Islet of Langerhans (tissue), 1 donor: ENCODE measurements at regions not wholly inside any gene's neighbourhood (a gene's known extent, or its start where the extent isn't known, plus 50 kb on each side); places are given as distances from the start of the nearest gene placed in this dataset.
"Not testable (repeated sequence)": the region's sequence is repeated elsewhere in the genome, so short reads cannot be mapped to it uniquely, and the experiment has no call there.

ENCODE experiments used
- FAIRE-seq: peaks from one replicate; lab custom pipeline; 2011; peaks lifted over from hg19 to GRCh38; lab: Jason Lieb, UNC

DNA sequence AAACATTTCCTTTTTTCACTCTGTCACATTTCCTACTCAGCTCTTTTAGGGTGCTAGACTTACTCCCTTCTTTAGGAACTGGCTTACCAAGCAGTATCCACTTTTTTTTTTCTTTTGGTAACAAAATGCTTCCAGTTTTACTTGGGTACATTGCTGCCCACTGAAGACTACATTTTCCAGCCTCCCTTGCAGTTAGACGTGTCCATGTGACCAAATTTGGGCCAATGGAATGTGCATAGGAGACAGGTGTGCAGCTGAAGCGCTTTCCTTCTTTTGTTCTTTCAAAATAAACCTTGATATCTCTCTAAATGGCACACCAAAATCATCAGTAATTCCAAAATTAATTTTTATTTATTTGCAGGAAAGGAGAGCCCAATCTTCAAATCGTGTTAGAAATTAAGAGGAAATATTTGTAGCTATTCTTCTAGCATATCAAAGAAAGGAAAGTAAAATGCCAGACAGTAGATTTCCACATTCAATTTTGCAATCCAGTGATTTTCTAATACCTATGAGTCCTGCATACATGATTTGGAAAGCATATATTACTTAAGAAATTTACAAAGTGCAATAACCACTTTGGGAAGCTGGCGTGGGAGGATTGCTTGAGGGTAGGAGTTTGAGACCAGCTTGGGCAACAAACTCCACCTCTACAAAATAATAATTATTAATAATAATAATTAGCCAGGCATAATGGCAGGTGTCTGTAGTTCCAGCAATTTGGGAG, 422.0 kb upstream of the FRG2C start:
- no peak for FAIRE-seq

DNA sequence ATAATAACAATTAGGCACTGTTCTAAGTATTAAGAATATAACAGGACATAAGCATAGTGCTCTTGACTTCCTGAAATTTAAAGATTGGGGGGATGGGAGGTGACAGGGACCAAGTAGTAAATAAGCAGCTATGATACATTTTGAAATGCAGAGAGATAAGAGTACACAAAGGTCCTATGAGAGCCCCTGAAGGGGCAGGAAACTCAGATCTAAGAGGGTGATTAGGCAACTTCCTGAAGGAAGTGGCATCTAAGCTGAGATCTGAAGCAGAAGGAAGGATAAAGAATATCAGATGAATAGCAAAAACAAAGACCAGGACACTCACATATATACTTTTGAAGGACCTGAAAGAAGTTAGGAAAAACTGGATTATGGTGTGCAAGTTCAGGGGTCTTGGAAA, 415.2 kb upstream of the FRG2C start:
- no peak for FAIRE-seq

DNA sequence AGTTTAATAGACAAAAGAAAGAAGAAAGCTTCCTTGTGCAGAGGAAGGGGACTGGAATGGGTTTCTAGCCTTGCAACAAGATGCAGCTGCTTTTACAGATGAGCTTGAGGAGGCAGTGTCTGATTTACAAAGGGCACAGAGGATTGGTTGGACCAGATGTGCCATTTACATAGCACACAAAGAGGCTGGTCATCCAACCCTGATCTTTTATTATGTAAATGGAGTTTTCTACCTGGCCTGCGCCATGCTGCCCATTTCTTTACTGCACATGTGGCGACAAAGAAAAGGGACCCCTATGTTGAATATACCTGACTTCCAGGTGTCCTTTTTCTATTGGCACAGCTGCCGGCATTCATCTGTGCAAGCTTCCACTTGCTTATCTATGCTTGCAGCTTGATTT, 409.4 kb upstream of the FRG2C start:
- FAIRE-seq, result no peak

DNA sequence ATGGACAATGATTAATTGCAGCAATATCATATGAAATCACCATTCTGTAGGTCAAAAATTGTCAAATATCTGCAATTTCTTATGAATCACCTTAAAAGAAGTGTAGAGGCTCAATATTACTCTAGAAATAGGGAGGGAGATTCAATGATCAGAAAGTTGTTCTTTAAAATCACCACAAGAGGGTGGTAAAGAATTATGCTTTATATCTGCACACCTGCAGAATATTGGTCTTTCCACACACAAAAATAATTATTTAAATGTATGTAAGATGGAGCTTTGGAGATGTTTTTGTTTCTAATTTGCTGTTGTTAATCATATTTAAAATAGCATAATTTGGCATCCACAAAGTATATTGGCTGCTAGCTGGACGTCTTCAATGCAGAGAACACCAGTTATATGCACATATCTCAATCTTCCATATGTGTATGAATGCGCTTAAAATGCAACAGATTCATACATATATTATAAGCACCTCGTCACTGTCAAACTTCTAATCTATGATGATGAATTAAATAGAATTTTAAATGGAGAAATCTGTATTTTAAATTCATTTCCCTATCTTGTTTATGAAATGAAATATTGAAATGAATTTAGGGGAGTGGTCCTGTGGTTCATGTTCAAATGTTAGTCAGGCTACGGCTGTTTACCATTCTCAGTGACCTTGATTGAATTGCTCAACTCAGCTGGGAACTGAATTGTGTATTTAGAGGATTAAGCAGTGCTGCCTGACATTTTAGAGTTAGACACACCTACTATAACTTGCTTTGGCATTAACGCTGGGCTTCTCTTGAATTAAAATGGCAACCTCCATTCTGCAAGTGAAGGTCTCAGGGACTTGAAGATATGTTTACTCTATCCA, 405.1 kb upstream of the FRG2C start:
- FAIRE-seq, result peak; percentile 97

DNA sequence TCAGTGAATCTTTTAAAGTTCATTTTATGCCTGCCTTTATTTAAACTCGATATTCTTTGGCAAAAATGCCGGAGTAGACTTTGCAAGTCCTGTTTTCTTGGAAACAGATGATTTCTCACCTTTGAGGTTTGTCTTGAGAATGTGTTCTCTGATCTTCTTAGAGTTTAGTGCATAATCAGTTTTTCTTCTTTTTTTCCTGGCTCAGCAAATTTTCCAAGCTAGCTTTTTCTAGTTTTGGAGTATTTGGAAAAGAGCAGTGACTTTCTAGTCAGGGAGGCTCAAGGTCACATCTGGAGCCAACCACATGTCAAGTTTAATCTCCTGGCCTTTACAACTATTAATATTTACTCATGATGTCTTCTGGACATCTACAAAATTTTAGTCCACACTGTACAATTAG, 403.2 kb upstream of the FRG2C start:
- FAIRE-seq, result not testable (repeated sequence)

DNA sequence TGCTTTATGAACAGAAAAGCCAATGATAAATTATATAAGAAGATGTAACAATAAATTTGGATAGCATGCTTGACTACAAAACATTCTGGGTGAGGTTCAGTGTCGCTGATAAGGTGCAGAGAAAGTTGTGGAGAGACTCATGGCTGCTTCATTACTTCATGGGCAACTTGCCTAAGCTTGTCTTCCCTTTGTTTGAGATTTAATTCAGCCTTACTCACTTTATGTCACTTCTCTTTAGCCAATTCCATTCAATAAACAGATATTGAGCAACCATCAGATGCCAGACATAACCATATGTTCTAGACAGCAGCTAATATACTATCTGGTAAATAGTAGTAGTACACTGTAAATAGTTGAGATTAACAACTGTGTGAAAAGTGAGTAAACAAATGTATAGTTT, 401.5 kb upstream of the FRG2C start:
- peak; percentile 30 for FAIRE-seq

DNA sequence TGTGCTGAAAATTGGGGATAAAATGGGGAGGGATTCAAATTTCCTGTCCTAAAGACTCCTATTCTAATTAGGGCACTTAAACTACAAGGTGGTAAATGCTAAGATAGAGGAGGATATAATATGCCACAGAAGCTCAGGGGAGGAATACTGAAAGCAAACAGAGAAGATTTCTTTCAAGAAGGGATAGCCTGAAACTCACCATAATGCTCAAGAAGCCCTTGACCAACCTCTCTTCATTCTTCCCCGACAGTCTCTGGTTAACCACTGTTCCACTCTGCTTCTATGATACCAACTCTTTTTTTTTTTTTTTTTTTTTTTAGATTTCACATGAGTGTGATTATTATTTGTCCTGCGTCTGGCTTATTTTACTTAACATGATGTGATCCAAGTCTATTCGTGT, 398.2 kb upstream of the FRG2C start:
- no peak for FAIRE-seq

DNA sequence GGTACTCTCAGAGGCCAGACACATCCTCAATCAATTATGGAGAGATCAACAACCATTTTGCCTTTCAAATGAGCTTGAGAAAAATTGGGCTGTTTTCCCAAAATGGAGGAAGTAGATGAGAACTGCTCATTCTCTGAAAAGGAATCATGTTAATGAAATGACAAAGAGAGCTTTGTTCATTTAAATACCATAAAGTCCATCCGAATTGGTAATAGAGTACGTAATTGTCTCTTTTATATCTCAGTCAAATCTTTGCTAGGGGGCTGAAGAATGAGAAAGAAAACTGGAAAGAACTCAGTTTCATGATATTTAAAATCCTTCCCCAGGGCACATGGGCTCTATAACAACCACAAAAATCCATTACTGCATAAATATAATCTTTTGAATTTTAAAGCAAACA, 395.6 kb upstream of the FRG2C start:
- not testable (repeated sequence) for FAIRE-seq

DNA sequence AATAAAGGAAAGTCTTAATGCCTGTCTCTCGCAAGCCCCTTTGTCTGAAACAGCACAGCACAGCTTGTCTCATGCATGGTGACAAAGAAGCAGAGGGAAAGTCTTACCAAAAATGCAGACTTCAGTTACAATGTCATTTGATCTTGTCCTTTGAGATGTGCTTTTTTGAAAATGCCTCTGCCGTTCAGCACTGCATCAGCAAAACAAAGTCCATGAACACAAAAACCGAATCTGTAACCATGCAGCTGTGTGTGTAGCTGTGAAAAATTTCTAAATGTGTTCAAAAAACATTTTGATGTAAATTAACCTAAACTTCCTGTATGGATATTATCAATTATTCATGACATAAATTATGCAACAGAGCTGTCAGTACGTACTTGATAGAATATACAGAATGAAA, 391.9 kb upstream of the FRG2C start:
- FAIRE-seq, result not testable (repeated sequence)

DNA sequence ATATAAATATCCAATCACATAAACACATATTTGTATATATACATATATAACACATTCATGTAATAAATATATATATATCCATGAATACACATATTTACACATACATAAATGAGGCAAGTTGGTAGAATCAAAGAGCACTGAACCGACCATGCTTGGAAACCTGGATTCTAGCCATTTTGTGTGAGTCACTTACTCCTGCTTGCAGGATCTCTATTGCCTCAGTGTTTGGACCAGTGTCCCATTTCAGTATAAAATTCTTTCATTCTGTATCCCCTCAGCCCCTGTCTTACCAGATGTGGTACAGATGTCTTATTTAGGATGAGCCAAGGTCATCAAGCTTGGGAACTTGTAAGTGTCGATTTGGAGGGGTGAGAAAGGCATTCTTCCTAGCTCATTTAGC, 391.4 kb upstream of the FRG2C start:
- no peak for FAIRE-seq

DNA sequence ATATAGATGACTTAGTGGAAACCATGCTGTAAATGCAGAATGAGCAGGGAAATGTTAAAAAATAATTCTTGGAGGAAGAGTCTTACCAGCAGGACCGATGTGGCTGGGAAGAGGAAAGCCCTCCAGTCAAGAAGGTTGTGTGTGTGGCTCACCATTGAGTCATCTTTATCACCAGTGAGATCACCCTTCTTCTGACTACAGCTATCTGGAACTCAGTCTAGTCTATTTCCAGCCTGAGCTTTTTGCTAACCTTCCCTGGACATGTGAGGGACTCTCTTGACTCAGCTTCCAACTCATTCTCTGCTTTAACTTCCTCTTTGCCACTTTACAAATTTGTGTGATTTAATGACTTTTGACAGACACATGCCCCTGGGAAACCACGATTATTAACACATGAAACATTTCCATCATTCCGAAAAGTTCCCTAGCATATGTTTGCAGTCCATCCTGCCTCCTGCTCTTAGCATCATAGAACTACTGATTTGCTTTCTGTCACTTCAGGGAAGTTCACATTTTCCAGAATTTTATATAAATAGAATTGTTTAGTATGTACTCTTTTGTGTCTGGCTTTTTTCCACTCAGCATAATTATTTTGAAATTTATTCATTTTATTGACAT, 378.5 kb upstream of the FRG2C start:
- FAIRE-seq, result not testable (repeated sequence)

DNA sequence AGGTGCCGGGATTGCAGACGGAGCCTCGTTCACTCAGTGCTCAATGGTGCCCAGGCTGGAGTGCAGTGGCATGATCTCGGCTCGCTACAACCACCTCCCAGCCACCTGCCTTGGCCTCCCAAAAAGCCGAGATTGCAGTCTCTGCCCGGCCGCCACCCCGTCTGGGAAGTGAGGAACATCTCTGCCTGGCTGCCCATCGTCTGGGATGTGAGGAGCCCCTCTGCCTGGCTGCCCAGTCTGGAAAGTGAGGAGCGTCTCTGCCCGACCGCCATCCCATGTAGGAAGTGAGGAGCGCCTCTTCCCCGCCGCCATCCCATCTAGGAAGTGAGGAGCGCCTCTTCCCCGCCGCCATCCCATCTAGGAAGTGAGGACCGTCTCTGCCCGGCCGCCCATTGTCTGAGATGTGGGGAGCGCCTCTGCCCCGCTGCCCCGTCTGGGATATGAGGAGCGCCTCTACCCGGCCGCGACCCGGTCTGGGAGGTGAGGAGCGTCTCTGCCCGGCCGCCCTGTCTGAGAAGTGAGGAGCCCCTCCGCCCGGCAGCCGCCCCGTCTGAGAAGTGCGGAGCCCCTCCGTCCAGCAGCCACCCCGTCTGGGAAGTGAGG, 375.1 kb upstream of the FRG2C start:
- not testable (repeated sequence) for FAIRE-seq

DNA sequence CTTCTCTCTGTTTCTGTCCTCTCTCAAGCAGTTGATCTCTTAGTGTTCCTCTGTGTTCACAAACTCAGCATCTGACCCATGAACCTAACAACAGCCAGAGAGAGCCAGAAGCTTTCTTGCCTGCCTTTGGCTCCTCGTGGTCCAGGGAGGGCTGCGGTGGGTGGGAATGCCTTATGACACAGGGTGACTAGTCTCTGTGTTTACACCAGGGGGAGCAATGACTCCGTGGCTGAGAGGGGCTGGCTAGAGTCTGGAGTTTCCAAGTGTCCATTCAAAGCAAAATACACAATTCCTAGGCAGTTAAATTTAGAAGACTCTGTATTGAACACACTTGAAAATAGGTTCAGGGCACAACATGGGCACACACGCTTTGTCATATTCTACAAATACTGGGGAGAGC, 370.0 kb upstream of the FRG2C start:
- no peak for FAIRE-seq

DNA sequence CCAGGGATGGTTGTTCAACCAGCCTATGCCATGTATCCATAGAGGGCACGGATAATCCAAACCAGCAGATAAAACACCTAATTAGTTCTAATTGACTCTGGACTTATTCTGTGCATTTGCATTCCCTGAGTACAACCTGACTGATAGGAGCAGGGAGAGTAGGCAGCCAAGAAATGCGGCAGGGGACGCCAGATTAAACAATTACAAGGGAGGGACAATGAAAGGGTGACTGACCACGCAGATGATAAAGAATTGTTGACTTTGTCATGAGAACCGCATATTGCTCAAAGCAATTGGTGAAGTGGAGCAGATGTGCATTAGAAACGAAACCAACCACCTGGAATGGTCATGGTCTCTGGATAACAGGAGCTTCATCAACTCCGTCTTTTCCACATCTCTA, 369.1 kb upstream of the FRG2C start:
- FAIRE-seq, result no peak

DNA sequence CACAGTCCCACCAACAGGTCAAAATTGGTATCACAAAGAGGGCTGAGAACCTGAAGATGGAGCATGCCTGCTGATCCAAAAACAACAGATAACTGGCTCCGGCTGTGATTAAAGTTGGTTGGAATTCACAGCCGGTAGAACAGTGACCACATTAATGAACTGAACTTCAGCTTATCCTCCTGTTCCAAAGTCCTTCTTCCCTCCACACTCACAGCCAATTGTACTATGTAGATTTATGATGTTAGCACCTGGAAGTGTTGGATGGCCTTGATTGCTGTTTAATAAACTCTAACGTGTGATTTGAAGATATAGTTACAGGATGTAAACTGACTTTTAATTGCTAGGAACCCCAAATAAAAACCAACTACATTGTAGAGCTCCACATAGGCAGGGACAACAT, 367.3 kb upstream of the FRG2C start:
- FAIRE-seq, result no peak

DNA sequence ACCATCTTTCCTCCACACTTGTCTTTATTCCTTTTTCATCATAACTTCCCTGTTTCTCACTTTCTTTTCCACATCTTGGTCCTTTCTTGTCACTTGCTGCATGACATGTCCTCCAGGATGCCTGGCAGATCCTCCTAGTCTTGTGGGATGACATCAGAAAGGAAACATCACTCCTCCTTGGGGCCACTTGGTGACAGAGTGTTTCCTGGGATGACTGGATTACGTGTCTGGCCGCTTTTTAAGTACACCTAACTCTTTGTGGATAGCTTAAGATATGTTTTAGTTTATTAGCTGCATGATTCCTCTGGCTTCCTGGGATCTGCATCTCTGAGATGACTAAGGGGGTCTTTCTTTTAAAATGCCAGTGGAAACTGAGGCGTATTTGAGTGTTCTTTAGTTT, 363.5 kb upstream of the FRG2C start:
- FAIRE-seq, result no peak

DNA sequence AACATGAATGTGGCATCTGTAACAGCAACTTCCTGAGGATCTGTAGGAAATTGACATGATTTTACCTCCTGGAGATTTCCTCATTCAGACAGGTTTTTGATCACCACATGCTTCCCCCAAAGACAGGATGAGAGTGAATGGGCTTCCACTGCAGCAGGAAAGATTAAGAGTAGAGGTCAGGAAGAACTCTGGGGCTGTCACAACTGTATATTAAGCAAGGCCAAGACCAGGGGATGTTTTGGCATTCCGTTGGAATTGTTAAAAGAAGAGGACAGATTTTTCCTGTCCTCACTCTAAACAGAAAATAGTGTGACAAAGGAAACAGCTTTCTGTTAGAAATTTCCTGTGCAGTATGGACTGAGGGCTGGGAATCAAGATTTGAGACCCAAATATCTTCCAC, 363.1 kb upstream of the FRG2C start:
- FAIRE-seq, result not testable (repeated sequence)

DNA sequence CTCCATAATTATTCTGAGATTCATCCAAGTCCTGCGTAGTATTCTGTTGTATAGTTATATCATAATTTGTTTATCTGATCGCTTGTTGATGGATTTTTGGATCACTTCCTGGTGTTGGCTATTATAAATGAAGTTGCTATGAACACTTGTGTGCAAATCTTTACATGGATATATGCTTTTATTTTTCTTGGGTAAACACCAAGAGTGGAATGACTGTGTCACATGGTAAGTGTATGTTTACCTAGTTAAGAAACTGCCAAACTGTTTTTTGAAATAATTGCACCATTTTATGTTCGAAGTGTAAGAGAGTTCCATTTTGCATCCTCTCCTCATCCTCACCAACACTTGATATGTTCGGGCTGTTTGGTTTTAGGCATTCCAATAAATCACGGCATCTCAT, 360.4 kb upstream of the FRG2C start:
- FAIRE-seq, result peak; percentile 60

DNA sequence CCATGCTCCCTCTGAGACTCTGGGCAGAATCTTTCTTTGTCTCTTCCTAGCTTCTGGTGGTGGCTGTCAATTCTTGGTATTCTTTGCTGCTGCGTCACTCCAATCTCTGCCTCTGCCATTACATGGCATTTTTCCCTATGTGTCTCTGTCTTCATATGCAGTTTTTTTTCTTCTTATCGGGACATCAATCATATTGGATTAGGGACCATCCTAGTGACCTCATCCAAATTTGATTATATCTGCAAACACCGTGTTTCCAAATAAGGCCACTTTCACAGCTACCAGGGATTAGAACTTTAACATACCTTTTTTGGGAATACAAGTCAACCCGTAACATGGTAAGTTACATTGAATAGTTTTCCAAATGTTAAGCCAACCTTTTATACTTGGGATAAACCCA, 358.2 kb upstream of the FRG2C start:
- no peak for FAIRE-seq

DNA sequence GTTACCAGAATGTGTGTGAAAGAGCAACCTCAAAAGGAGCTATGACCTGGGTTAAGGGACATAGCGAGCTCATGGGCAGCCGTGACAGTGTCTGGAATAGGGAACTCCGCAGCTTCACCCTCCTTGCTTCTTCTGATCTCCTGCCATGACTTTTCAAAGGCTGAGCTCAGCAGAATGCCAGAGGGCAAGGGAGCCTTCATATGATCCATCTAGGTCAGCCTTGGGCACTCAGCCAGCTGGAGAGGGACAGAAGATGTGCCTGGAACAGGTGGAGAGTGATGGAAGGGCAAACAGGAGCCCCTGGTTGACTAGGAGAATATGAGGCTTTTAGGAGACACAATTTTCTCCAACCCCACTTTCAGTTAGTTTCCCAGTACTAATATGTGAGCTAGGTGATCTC, 352.8 kb upstream of the FRG2C start:
- not testable (repeated sequence) for FAIRE-seq

DNA sequence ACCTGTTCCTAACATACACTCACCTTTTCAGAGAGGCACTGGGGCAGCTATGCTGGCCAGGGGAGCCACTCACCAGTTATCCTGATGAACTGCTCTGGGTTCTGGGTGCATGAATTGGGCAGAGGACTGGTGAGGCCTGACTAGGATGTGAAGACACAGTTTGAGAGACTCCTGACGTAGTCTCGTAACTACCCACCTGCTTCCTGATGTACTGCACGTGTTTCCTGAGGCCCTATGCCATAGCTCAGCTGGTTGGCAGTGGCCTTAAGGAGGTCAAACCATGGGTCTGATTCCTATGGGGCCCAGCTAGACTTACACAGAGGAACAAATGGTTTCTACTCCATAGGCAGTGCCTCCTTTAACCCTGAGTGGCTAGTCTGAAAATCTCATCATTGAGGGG, 351.7 kb upstream of the FRG2C start:
- FAIRE-seq, result not testable (repeated sequence)

DNA sequence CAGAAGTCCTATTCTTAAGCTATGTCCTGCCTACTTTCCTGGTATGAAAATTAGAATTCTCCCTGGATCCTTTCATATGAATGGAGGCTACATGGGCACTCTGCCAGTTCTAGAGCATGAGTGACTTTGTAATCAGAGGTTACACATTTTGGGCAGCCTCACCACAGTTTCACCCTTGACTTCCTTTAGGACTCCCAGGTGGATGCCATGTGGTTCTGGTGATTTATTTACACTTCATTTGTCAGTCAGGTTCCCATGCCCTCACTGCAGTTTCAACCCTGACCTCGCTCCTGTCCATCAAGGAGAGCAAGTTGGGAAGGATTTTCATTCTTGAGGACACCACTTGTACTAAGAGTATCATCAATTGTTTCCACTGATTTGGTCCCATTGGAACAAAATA, 344.4 kb upstream of the FRG2C start:
- not testable (repeated sequence) for FAIRE-seq

DNA sequence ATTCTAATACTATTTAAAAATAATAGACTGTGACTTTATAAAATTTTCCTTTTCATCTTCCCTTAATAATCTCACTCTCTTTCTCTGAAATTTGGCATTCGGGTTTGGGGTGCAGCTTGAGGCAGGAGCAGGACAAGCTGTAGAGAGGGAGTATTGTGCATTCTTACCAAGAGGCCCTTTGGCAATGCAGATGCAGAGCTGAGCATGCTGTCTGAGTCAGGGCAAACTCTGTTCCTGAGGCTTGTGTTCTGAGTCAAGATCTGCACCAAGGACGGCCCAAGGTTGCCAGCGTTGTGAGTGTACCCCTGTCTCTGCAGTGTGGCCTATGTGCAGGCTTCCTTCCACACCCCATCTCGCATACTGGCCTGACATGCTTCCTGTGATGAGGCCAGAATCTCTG, 343.8 kb upstream of the FRG2C start:
- FAIRE-seq, result no peak
